ENCODE measurements at regions not wholly inside any gene's neighbourhood (a gene's known extent, or its start where the extent isn't known, plus 50 kb on each side); places are given as distances from the start of the nearest gene placed in this dataset.

- ChIA-PET CTCF (no interaction called here), SMC1A (ENCODE audit: uncharacterized antibody, unreplicated experiment) (no interaction called here), POLR2A (no interaction called here), RAD21 (ENCODE audit: unreplicated experiment) (no interaction called here)
- Histone ChIP-seq H3K27ac (ENCODE audit: control insufficient read depth, insufficient read depth) (no peak overlapping the region), H3K36me3 (ENCODE audit: control insufficient read depth in 2 of 2, insufficient read depth in 2 of 2, low read length in 1 of 2) (no peaks in the 10 kb centered on the region), H3K4me3 (no peak overlapping the region), H2AFZ (ENCODE audit: control insufficient read depth, low read depth, low read length) (no peak overlapping the region), H4K20me1 (ENCODE audit: control insufficient read depth, insufficient read depth) (no peaks in the 10 kb centered on the region), H3K9me3 (replicated peaks; ENCODE audit: control insufficient read depth, insufficient read depth, low read length) (no peaks in the 10 kb centered on the region), H3K4me2 (ENCODE audit: control insufficient read depth, insufficient read depth) (no peak overlapping the region), H3K27me3 (replicated peaks in 1 of 2; ENCODE audit: control insufficient read depth in 2 of 2, insufficient read depth in 2 of 2, low read length in 1 of 2) (no peaks in the 10 kb centered on the region), H3K4me1 (ENCODE audit: control insufficient read depth, insufficient read depth, low read length) (no peaks in the 10 kb centered on the region), H3K79me2 (ENCODE audit: control insufficient read depth, insufficient read depth, low read length) (no peaks in the 10 kb centered on the region), H3K9ac (ENCODE audit: control insufficient read depth, insufficient read depth, low read length) (no peak overlapping the region)
- no peak for TF ChIP-seq SUPT20H (IDR thresholded peaks at IDR 0.05; ENCODE audit: borderline replicate concordance, control insufficient read depth, low read depth, low read length)
- TF ChIP-seq EED (IDR thresholded peaks at IDR 0.05; ENCODE audit: low read depth): no peak
- no peak for TF ChIP-seq BMI1 (IDR thresholded peaks at IDR 0.05; ENCODE audit: borderline replicate concordance)
- no peak for TF ChIP-seq POLR2A (IDR thresholded peaks at IDR 0.05; ENCODE audit: low read depth, low read length)
- TF ChIP-seq ZBTB40 (IDR thresholded peaks at IDR 0.05; ENCODE audit: borderline replicate concordance): no peak
- TF ChIP-seq POU2F2 (IDR thresholded peaks at IDR 0.05; ENCODE audit: borderline replicate concordance, low read depth, low read length): no peak
- no peak for TF ChIP-seq HDAC2 (IDR thresholded peaks at IDR 0.05)
- no peak for TF ChIP-seq STAT3 (IDR thresholded peaks at IDR 0.05; ENCODE audit: low read depth, low read length)
- no peak for TF ChIP-seq ATF3 (IDR thresholded peaks at IDR 0.05; ENCODE audit: borderline replicate concordance, extremely low read depth, low read depth, low read length)
- TF ChIP-seq CBX5 (IDR thresholded peaks at IDR 0.05; ENCODE audit: low read depth): no peak
- TF ChIP-seq NRF1 (conservative IDR thresholded peaks at IDR 0.05; ENCODE audit: low read depth, low read length): no peak
- no peak for TF ChIP-seq CHD2 (IDR thresholded peaks at IDR 0.05; ENCODE audit: borderline replicate concordance, low read depth, low read length)
- no peak for ATAC-seq
- intact Hi-C loops (cut with micrococcal nuclease; ENCODE audit: unreplicated experiment) (no loop called here), in situ Hi-C loops (cut with MboI) (no loop called here)
- no peak for DNase-seq (ENCODE audit: low read depth, low spot score)
- no peak for FAIRE-seq
- no TSS peak for BruUV-seq (replicated peaks)
These were observed 219.4 kb downstream of the TTLL7 start for GRCh38 chr1:83779565-83779964.
